ENCODE measurements at regions not wholly inside any gene's neighbourhood (a gene's known extent, or its start where the extent isn't known, plus 50 kb on each side); places are given as distances from the start of the nearest gene placed in this dataset.

GRCh38 chr7:50181081-50181480, 88.0 kb upstream of the ZPBP start:
- no peaks in the 10 kb centered on the region for H3K9me3 ChIP-seq (ENCODE audit: control insufficient read depth, low read length)
- no peaks in the 10 kb centered on the region for H3K27me3 ChIP-seq (ENCODE audit: control insufficient read depth, insufficient read depth, low read length, poor library complexity, severe bottlenecking)
- no peak overlapping the region for H3K9ac ChIP-seq (ENCODE audit: extremely low read depth, low read length, poor library complexity, severe bottlenecking)
- no peak for TF ChIP-seq CTCF (conservative IDR thresholded peaks at IDR 0.05)
- H3K4me3 Mint-ChIP-seq, result no peak overlapping the region
- no peaks in the 10 kb centered on the region for H3K36me3 ChIP-seq (ENCODE audit: control insufficient read depth, insufficient read depth, low read length)
- H3K36me3 Mint-ChIP-seq (ENCODE audit: low read depth), result no peaks in the 10 kb centered on the region
- H3K27me3 Mint-ChIP-seq (ENCODE audit: insufficient read depth), result no peaks in the 10 kb centered on the region
- DNase-seq, result peak; percentile 19
- no peak overlapping the region for H3K4me3 ChIP-seq (ENCODE audit: low read length)
- H3K4me1 ChIP-seq (ENCODE audit: control insufficient read depth, insufficient read depth, low read length), result no peaks in the 10 kb centered on the region
- H3K27ac Mint-ChIP-seq, result no peak overlapping the region
- H3K9me3 Mint-ChIP-seq, result no peaks in the 10 kb centered on the region
- H3K27ac ChIP-seq (ENCODE audit: low read depth, low read length), result no peak overlapping the region
- peaks cover 8% of the 10 kb centered on the region for H3K4me1 Mint-ChIP-seq
- WGBS, 2 experiments (ENCODE audit: insufficient coverage in 1 of 2, insufficient read length in 1 of 2), result 89 to 92% methylated on average over 6 to 7 of the region's 7 CpGs

GRCh38 chr7:50178166-50178565, 85.1 kb upstream of the ZPBP start:
- 93 to 94% methylated on average over 5 to 8 of the region's 8 CpGs for WGBS, 2 experiments (ENCODE audit: insufficient coverage in 1 of 2, insufficient read length in 1 of 2)
- Mint-ChIP-seq H3K27me3 (ENCODE audit: insufficient read depth) (no peaks in the 10 kb centered on the region), H3K4me3 (no peak overlapping the region), H3K9me3 (no peaks in the 10 kb centered on the region), H3K4me1 (peaks cover 6% of the 10 kb centered on the region), H3K27ac (no peak overlapping the region), H3K36me3 (ENCODE audit: low read depth) (no peaks in the 10 kb centered on the region)
- Histone ChIP-seq H3K36me3 (ENCODE audit: control insufficient read depth, insufficient read depth, low read length) (no peaks in the 10 kb centered on the region), H3K4me1 (ENCODE audit: control insufficient read depth, insufficient read depth, low read length) (no peaks in the 10 kb centered on the region), H3K9ac (ENCODE audit: extremely low read depth, low read length, poor library complexity, severe bottlenecking) (no peak overlapping the region), H3K27ac (ENCODE audit: low read depth, low read length) (no peak overlapping the region), H3K4me3 (ENCODE audit: low read length) (no peak overlapping the region), H3K9me3 (ENCODE audit: control insufficient read depth, low read length) (no peaks in the 10 kb centered on the region), H3K27me3 (ENCODE audit: control insufficient read depth, insufficient read depth, low read length, poor library complexity, severe bottlenecking) (no peaks in the 10 kb centered on the region)
- TF ChIP-seq CTCF (conservative IDR thresholded peaks at IDR 0.05), result no peak
- no peak for DNase-seq

DNA sequence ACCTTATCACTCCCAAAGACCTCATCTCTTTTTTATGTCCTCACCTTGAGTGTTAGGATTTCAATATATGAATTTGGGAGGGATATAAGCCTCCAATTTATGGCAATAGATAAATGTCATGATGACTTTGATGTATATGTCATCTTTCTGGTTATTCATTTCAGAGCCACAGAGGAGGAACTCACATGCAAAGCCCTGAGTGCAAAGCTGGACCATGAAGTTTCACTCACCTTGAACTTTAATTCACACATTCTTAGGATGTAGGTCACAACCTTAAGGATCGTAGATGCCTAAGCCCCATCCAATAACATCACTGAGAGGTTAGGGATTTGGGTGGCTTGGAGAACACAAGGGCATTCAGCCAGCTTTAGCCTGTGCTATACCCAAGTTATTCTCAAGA, 81.9 kb upstream of the ZPBP start:
- Histone ChIP-seq H3K36me3 (ENCODE audit: control insufficient read depth, insufficient read depth, low read length) (no peaks in the 10 kb centered on the region), H3K9ac (ENCODE audit: extremely low read depth, low read length, poor library complexity, severe bottlenecking) (no peak overlapping the region), H3K27ac (ENCODE audit: low read depth, low read length) (no peak overlapping the region), H3K9me3 (ENCODE audit: control insufficient read depth, low read length) (no peaks in the 10 kb centered on the region), H3K27me3 (ENCODE audit: control insufficient read depth, insufficient read depth, low read length, poor library complexity, severe bottlenecking) (no peaks in the 10 kb centered on the region), H3K4me3 (ENCODE audit: low read length) (no peak overlapping the region), H3K4me1 (ENCODE audit: control insufficient read depth, insufficient read depth, low read length) (no peaks in the 10 kb centered on the region)
- H3K4me1 Mint-ChIP-seq, result no peaks in the 10 kb centered on the region
- no peaks in the 10 kb centered on the region for H3K36me3 Mint-ChIP-seq (ENCODE audit: low read depth)
- H3K9me3 Mint-ChIP-seq, result no peaks in the 10 kb centered on the region
- no peak for TF ChIP-seq CTCF (conservative IDR thresholded peaks at IDR 0.05)
- no peaks in the 10 kb centered on the region for H3K27me3 Mint-ChIP-seq (ENCODE audit: insufficient read depth)
- H3K27ac Mint-ChIP-seq, result no peak overlapping the region
- DNase-seq, result peak; percentile 13
- WGBS, 2 experiments (ENCODE audit: insufficient coverage in 1 of 2, insufficient read length in 1 of 2), result 88 to 100% methylated on average over 1 of the region's 1 CpG
- H3K4me3 Mint-ChIP-seq, result no peak overlapping the region
